AG10803 (cell line): ENCODE measurements at regions not wholly inside any gene's neighbourhood (a gene's known extent, or its start where the extent isn't known, plus 50 kb on each side); places are given as distances from the start of the nearest gene placed in this dataset.

Source experiments
- DNase-seq: peaks from one replicate; pipeline ENCODE4 v3.0.0; 2010; ENCODE audit warnings: low read depth
- H3K4me3 ChIP-seq: 2 replicates; pipeline ENCODE4 v1.5.1; 2011; ENCODE audit warnings: mild to moderate bottlenecking, low read length, control low read depth
- CTCF ChIP-seq: conservative IDR thresholded peaks from 2 replicates; pipeline ENCODE4 v1.5.1; 2011; ENCODE audit warnings: mild to moderate bottlenecking, low read length, control low read depth, inconsistent platforms

- no peak for TF ChIP-seq CTCF
- H3K4me3 ChIP-seq = no peak overlapping the region
- DNase-seq = no peak
Observed at GRCh38 chr4:24693636-24694035, 101.7 kb upstream of the SOD3 start.

GRCh38 chr4:24700118-24700517 lies 95.3 kb upstream of the SOD3 start:
- no peak for DNase-seq
- no peak for TF ChIP-seq CTCF
- no peak overlapping the region for H3K4me3 ChIP-seq

- no peak for TF ChIP-seq CTCF
- DNase-seq = no peak
- no peak overlapping the region for H3K4me3 ChIP-seq
Observed at GRCh38 chr4:24701683-24702082, 93.7 kb upstream of the SOD3 start.

- H3K4me3 ChIP-seq = no peak overlapping the region
- DNase-seq = no peak
- TF ChIP-seq CTCF = no peak
Observed at GRCh38 chr4:24702281-24702680, 93.1 kb upstream of the SOD3 start.

- no peak for TF ChIP-seq CTCF
- no peak for DNase-seq
- no peak overlapping the region for H3K4me3 ChIP-seq
Observed at GRCh38 chr4:24703298-24703697, 92.1 kb upstream of the SOD3 start.

GRCh38 chr4:24704149-24704548 lies 91.2 kb upstream of the SOD3 start:
- DNase-seq = no peak
- no peak for TF ChIP-seq CTCF
- no peak overlapping the region for H3K4me3 ChIP-seq

- DNase-seq = no peak
- TF ChIP-seq CTCF = no peak
- no peak overlapping the region for H3K4me3 ChIP-seq
Observed at GRCh38 chr4:24705016-24705753, 90.2 kb upstream of the SOD3 start.
